RWPE2 (cell line): ENCODE measurements at regions not wholly inside any gene's neighbourhood (a gene's known extent, or its start where the extent isn't known, plus 50 kb on each side); places are given as distances from the start of the nearest gene placed in this dataset.
A peak's percentile ranks its signal among the peaks of the same experiment; 100 is the strongest.
"Not testable (repeated sequence)": the region's sequence is repeated elsewhere in the genome, so short reads cannot be mapped to it uniquely, and the experiment has no call there.

Experiments
- ATAC-seq: fragments of 200-7000 bp; cut with Tn5 transposase; 3 replicates; pipeline ENCODE4 v1.9.1; 2021; ENCODE audit warnings: low read depth
- DNase-seq: peaks from one replicate; pipeline ENCODE4 v3.0.0-alpha.2; 2020; ENCODE audit warnings: low spot score
- H3K27ac ChIP-seq: fragments of 450-650 bp; 2 replicates; pipeline ENCODE4 v1.5.1; 2017; ENCODE audit warnings: mild to moderate bottlenecking; ENCODE audit not compliant: poor library complexity, severe bottlenecking
- H3K27me3 ChIP-seq: fragments of 250-450 bp; sonication (Bioruptor Pico); 2 replicates; pipeline ENCODE4 v1.5.1; 2021; ENCODE audit warnings: mild to moderate bottlenecking, moderate library complexity; ENCODE audit not compliant: insufficient read depth, poor library complexity, severe bottlenecking
- H3K36me3 ChIP-seq: fragments of 250-450 bp; sonication (Bioruptor Pico); 2 replicates; pipeline ENCODE4 v1.5.1; 2020; ENCODE audit warnings: low read depth, mild to moderate bottlenecking, moderate library complexity
- H3K4me1 ChIP-seq: fragments of 250-450 bp; sonication (Bioruptor Pico); 2 replicates; pipeline ENCODE4 v1.5.1; 2021; ENCODE audit warnings: mild to moderate bottlenecking, moderate library complexity; ENCODE audit not compliant: insufficient read depth, poor library complexity, severe bottlenecking
- H3K4me3 ChIP-seq: fragments of 250-450 bp; sonication (Bioruptor Pico); 2 replicates; pipeline ENCODE4 v1.5.1; 2021; ENCODE audit warnings: mild to moderate bottlenecking, moderate library complexity; ENCODE audit not compliant: severe bottlenecking
- H3K9me3 ChIP-seq: fragments of 250-450 bp; sonication (Bioruptor Pico); 2 replicates; pipeline ENCODE4 v1.5.1; 2021; ENCODE audit warnings: mild to moderate bottlenecking, moderate library complexity; ENCODE audit not compliant: severe bottlenecking
- CTCF ChIP-seq: fragments of 450-650 bp; IDR thresholded peaks from one replicate; pipeline ENCODE4 v1.5.1; 2017; ENCODE audit warnings: mild to moderate bottlenecking, moderate library complexity; ENCODE audit not compliant: poor library complexity, severe bottlenecking

GRCh38 chr14:23894362-23895052, 59.1 kb upstream of the DHRS4 start:
- DNase-seq (no peak), ATAC-seq (no peak)
- Histone ChIP-seq H3K4me1 (no peaks in the 10 kb centered on the region), H3K9me3 (no peaks in the 10 kb centered on the region), H3K4me3 (no peak overlapping the region), H3K36me3 (no peaks in the 10 kb centered on the region), H3K27ac (no peak overlapping the region), H3K27me3 (no peaks in the 10 kb centered on the region)
- TF ChIP-seq CTCF, result no peak

DNA sequence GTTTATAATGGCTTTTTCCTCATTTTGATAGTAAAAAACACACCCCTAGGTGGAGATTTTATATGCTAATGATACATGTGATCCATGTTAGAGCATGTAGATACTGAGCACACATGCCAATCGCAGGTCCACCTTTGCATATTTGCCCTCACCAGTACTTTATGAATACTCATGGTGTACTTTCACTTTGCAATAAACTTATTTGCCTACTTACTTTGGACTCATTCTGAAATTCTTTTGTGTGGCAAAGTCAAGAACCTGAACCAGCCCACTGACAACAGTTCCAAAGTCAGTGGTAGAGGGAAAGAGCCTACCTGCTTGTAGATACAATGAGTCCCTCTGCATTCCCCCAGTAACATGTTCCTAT, 58.5 kb upstream of the DHRS4 start:
- no peak for ATAC-seq

DNA sequence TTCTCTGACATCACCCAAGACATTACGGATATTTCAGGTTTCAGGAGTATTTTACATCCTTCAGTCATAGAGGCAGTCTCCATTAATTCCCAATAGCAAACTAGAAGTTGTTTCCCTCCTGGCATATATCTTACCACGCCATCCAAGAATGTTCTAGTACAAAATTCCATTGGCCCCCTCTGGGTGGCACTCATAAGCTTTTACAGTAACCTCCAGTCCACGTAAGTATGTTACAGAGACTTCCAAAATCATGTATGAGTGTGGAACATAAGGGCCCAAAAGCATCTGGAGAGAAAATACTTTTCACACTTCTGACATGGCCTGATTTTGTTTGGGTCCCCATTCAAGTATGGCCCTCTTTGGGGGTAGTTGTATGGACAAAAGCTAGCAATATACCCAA, 58.1 kb upstream of the DHRS4 start:
- DNase-seq (no peak), ATAC-seq (peak; percentile 42; the same call in 1 of the 3 replicates)
- Histone ChIP-seq H3K4me3 (no peak overlapping the region), H3K4me1 (no peaks in the 10 kb centered on the region), H3K27me3 (no peaks in the 10 kb centered on the region), H3K27ac (no peak overlapping the region), H3K36me3 (no peaks in the 10 kb centered on the region), H3K9me3 (no peaks in the 10 kb centered on the region)
- TF ChIP-seq CTCF, result peak; percentile 19

More for the DNA sequence above, 58.5 kb upstream of the DHRS4 start:
- DNase-seq, result no peak
- Histone ChIP-seq H3K36me3 (no peaks in the 10 kb centered on the region), H3K4me1 (no peaks in the 10 kb centered on the region), H3K9me3 (no peaks in the 10 kb centered on the region), H3K4me3 (no peak overlapping the region), H3K27ac (no peak overlapping the region), H3K27me3 (no peaks in the 10 kb centered on the region)
- no peak for TF ChIP-seq CTCF

DNA sequence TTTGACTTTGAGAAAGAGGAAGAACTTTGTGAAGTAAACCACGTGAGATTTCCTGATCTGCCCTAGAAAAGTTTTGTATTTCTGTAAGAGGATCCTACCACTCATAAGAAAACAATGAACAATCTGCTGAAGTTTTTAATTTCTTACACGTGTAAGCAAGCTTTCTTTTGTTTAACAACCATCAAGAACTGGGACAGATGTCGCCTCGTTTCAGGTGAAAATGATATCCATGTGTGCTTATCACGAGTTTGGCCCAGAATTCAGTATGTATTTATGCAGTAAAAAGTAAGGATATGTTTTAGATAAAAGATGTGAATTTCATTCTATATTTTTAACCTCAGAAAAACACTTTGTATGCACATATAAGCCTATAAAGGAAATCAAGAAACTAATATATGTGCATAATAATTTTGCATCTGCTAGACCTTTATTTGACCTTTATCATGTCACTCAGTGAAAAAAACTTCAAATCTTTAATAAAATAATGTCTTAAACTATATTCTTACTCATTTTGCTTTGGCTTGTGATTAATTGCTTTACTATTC, 56.9 kb upstream of the DHRS4 start:
- Histone ChIP-seq H3K4me1 (no peaks in the 10 kb centered on the region), H3K4me3 (no peak overlapping the region), H3K36me3 (no peaks in the 10 kb centered on the region), H3K27ac (no peak overlapping the region), H3K27me3 (no peaks in the 10 kb centered on the region), H3K9me3 (no peaks in the 10 kb centered on the region)
- no peak for ATAC-seq
- TF ChIP-seq CTCF, result no peak
- DNase-seq, result no peak

DNA sequence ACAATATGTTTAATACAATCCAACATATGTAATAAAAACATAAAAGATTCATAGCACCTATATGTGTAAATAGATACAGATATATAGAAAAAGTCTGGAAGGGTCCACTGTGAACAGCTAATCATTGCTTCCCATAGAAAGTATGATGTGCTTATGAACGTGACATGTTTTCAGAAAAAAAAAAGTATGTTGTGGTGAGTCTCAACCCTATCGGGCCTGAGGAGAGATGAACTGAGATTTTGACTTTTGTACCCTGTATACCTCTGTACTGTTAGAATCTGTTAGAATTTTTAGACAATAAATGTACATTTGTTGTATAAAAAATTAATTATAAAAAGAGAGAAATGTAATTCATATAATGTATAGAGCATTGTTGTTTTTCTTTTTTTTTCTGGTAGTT, 56.3 kb upstream of the DHRS4 start:
- H3K36me3 ChIP-seq, ATAC-seq, H3K4me1 ChIP-seq, H3K4me3 ChIP-seq, DNase-seq, H3K9me3 ChIP-seq, H3K27ac ChIP-seq, H3K27me3 ChIP-seq: not testable (repeated sequence)

DNA sequence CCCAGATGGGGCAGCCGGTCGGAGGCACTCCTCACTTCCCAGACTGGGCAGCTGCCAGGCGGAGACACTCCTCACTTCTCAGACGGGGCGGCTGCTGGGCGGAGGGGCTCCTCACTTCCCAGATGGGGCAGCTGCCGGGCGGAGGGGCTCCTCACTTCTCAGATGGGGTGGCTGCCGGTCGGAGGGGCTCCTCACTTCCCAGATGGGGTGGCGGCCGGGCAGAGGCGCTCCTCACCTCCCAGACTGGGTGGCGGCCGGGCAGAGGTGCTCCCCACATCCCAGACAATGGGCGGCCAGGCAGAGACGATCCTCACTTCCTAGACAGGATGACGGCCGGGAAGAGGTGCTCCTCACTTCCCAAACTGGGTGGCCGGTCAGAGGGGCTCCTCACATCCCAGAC, 55.2 kb upstream of the DHRS4 start:
- ATAC-seq, DNase-seq, H3K36me3 ChIP-seq, H3K9me3 ChIP-seq, H3K4me1 ChIP-seq, H3K27ac ChIP-seq, H3K4me3 ChIP-seq, H3K27me3 ChIP-seq: not testable (repeated sequence)
